HEK293 (cell line): ENCODE measurements at regions not wholly inside any gene's neighbourhood (a gene's known extent, or its start where the extent isn't known, plus 50 kb on each side); places are given as distances from the start of the nearest gene placed in this dataset.

Experiments used
- CTCF ChIA-PET: fragments of 350-600 bp; formaldehyde crosslinking; extraction: SDS; loops from one replicate; lab custom pipeline; 2021; ENCODE audit warnings: antibody characterized with exemption; lab: Yijun Ruan, JAX
- POLR2A ChIA-PET: fragments of 300-600 bp; formaldehyde crosslinking; extraction: SDS; loops from one replicate; lab custom pipeline; 2020; ENCODE audit warnings: antibody characterized with exemption, inconsistent platforms; lab: Yijun Ruan, JAX
- H3K27ac ChIP-seq: fragments of 200-500 bp; sonication (Bioruptor generic); 2 replicates; pipeline ENCODE4 v1.5.1; 2014; ENCODE audit warnings: low read depth, low read length, control low read depth, inconsistent platforms; ENCODE audit errors: extremely low read depth
- H3K36me3 ChIP-seq, 2 experiments: fragments of 200-500 bp in 1 of 2; sonication (Bioruptor generic) in 1 of 2; 1 replicate in 1 of 2; 2 replicates in 1 of 2; pipeline ENCODE4 v1.5.1; 2014 to 2017; ENCODE audit warnings: inconsistent platforms in 2 of 2, low read length in 2 of 2; ENCODE audit not compliant: control insufficient read depth in 2 of 2, insufficient read depth in 1 of 2
- H3K4me1 ChIP-seq: fragments of 200-500 bp; sonication (Bioruptor generic); 2 replicates; pipeline ENCODE4 v1.5.1; 2014; ENCODE audit warnings: mild to moderate bottlenecking, low read length, inconsistent platforms; ENCODE audit not compliant: control insufficient read depth, insufficient read depth
- H3K4me3 ChIP-seq: 2 replicates; pipeline ENCODE4 v1.5.1; 2011; ENCODE audit warnings: low read depth, mild to moderate bottlenecking, control low read depth, low read length, moderate library complexity
- H3K9me3 ChIP-seq: fragments of 200-500 bp; sonication (Bioruptor generic); 2 replicates; pipeline ENCODE4 v1.5.1; 2014; ENCODE audit warnings: low read depth, low read length, inconsistent platforms; ENCODE audit not compliant: control insufficient read depth, insufficient read depth
- ATF2 ChIP-seq: fragments of 450-650 bp; formaldehyde crosslinking; IDR thresholded peaks from 2 replicates; pipeline ENCODE4 v1.5.1; 2016; ENCODE audit warnings: missing biosample characterization, missing genetic modification characterization, low read depth
- GLIS1 ChIP-seq: fragments of 450-650 bp; formaldehyde crosslinking; IDR thresholded peaks from 2 replicates; pipeline ENCODE4 v1.5.1; 2016; ENCODE audit warnings: missing biosample characterization, missing genetic modification characterization
- KLF7 ChIP-seq: fragments of 450-650 bp; formaldehyde crosslinking; IDR thresholded peaks from 2 replicates; pipeline ENCODE4 v1.5.1; 2016; ENCODE audit warnings: missing biosample characterization, missing genetic modification characterization, borderline replicate concordance
- ZBTB11 ChIP-seq: fragments of 450-650 bp; formaldehyde crosslinking; conservative IDR thresholded peaks from 2 replicates; pipeline ENCODE4 v1.5.1; 2016; ENCODE audit warnings: low read depth, missing biosample characterization, missing genetic modification characterization
- ZEB2 ChIP-seq: fragments of 450-650 bp; formaldehyde crosslinking; IDR thresholded peaks from 2 replicates; pipeline ENCODE4 v1.5.1; 2016; ENCODE audit warnings: missing biosample characterization, missing genetic modification characterization
- ZFP41 ChIP-seq: fragments of 450-650 bp; formaldehyde crosslinking; IDR thresholded peaks from 2 replicates; pipeline ENCODE4 v1.5.1; 2016; ENCODE audit warnings: missing biosample characterization, missing genetic modification characterization, borderline replicate concordance
- ZNF157 ChIP-seq: fragments of 450-650 bp; formaldehyde crosslinking; IDR thresholded peaks from 2 replicates; pipeline ENCODE4 v1.5.1; 2016; ENCODE audit warnings: missing biosample characterization, missing genetic modification characterization
- ZNF624 ChIP-seq: fragments of 450-650 bp; formaldehyde crosslinking; IDR thresholded peaks from 2 replicates; pipeline ENCODE4 v1.5.1; 2017; ENCODE audit warnings: missing biosample characterization, missing genetic modification characterization
- ZNF658 ChIP-seq: fragments of 450-650 bp; formaldehyde crosslinking; IDR thresholded peaks from 2 replicates; pipeline ENCODE4; 2016; ENCODE audit warnings: missing biosample characterization, missing genetic modification characterization
- ZNF76 ChIP-seq: fragments of 450-650 bp; formaldehyde crosslinking; IDR thresholded peaks from 2 replicates; pipeline ENCODE4; 2016; ENCODE audit warnings: low read depth, missing biosample characterization, missing genetic modification characterization, borderline replicate concordance
- TF ChIP-seq, protein P1 (sequence below): fragments of 450-650 bp; formaldehyde crosslinking; IDR thresholded peaks from 2 replicates; pipeline ENCODE4 v1.5.1; 2016; ENCODE audit warnings: missing biosample characterization, missing genetic modification characterization
- TF ChIP-seq, protein P2 (sequence below): fragments of 450-650 bp; formaldehyde crosslinking; IDR thresholded peaks from 2 replicates; pipeline ENCODE4 v1.5.1; 2016; ENCODE audit warnings: missing biosample characterization, missing genetic modification characterization

GRCh38 chr3:168342946-168343850 lies 247.5 kb upstream of the GOLIM4 start (continued):
- peak; percentile 94 for TF ChIP-seq GLIS1
- no peak for TF ChIP-seq ATF2
- no peak for TF ChIP-seq ZNF624
- no peak for TF ChIP-seq ZEB2 (tag by site-specific recombination)
- TF ChIP-seq ZFP41, result no peak
- TF ChIP-seq ZNF157 (tag by site-specific recombination), result no peak

DNA sequence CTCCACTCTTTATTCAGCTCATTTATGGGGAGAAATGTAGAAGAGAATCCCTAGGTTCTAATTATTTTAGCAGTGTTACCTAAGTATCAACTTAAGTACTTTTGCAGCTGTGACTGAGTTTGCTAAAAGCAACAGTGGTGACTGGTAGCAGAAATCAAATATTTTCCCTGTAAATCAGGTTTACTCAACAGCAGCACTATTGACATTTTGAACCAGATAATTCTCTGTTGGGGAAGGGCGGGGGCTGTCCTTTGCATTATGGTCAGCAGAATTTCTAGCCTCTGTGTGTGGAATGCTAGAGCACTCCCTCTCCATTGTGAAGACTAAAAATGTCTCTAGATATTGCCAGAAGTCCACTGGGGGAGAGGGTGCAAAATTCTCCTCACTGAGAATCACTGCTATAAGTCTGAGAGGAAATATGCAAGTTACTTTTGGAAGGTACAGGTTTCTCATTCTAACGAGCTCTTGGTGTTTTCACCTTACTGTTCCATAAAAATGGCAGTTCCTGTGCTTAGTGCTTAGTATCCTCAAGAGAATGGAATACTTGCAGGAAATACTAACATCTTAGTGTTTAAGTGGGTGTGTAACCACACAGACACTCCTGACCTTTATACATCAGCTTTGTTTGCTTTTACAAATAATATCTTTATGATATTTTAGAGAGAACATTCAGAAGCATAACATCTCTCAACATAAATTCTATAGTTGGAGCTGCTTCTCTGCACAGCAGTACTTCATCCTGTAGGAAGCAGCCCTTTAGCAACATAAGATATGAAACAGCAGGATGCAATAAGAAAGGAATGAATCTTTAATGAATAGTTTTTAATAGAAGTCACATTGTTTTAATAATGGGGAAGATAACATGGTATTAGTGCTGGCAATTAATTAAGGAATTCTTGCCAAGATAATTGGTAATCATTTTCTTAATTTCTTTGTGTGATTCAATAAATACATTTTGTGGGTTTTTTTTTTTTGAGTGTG lies 246.5 kb upstream of the GOLIM4 start:
- TF ChIP-seq KLF7 (tag by site-specific recombination), result no peak
- TF ChIP-seq ZBTB11 (tag by site-specific recombination), result no peak
- TF ChIP-seq, protein P1, sequence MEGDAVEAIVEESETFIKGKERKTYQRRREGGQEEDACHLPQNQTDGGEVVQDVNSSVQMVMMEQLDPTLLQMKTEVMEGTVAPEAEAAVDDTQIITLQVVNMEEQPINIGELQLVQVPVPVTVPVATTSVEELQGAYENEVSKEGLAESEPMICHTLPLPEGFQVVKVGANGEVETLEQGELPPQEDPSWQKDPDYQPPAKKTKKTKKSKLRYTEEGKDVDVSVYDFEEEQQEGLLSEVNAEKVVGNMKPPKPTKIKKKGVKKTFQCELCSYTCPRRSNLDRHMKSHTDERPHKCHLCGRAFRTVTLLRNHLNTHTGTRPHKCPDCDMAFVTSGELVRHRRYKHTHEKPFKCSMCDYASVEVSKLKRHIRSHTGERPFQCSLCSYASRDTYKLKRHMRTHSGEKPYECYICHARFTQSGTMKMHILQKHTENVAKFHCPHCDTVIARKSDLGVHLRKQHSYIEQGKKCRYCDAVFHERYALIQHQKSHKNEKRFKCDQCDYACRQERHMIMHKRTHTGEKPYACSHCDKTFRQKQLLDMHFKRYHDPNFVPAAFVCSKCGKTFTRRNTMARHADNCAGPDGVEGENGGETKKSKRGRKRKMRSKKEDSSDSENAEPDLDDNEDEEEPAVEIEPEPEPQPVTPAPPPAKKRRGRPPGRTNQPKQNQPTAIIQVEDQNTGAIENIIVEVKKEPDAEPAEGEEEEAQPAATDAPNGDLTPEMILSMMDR (tag by site-specific recombination), result no peak
- TF ChIP-seq, protein P2, sequence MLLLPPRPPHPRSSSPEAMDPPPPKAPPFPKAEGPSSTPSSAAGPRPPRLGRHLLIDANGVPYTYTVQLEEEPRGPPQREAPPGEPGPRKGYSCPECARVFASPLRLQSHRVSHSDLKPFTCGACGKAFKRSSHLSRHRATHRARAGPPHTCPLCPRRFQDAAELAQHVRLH (tag by site-specific recombination), result no peak
- no peak for TF ChIP-seq ZNF76 (tag by site-specific recombination)
- no peak for TF ChIP-seq ZNF658 (tag by site-specific recombination)
- POLR2A ChIA-PET, result interaction anchor here (1.4 to 2.2 kb wide), 2 partner anchors 17 to 93 kb away, joined by 3 to 6 read pairs; no protein-coding TSS in a partner anchor
- no peak overlapping the region for H3K27ac ChIP-seq
- no peaks in the 10 kb centered on the region for H3K36me3 ChIP-seq
- H3K4me1 ChIP-seq, result peaks cover 13% of the 10 kb centered on the region
- H3K4me3 ChIP-seq, result no peak overlapping the region
- no peaks in the 10 kb centered on the region for H3K9me3 ChIP-seq
- CTCF ChIA-PET, result no interaction called here
